Effector memory CD4-positive, alpha-beta T cell (primary cell): ENCODE measurements at regions not wholly inside any gene's neighbourhood (a gene's known extent, or its start where the extent isn't known, plus 50 kb on each side); places are given as distances from the start of the nearest gene placed in this dataset.

Experiments used
- DNase-seq, 3 donors: peaks; one replicate each; pipeline ENCODE4 v3.0.0-alpha.2; 2020
- H3K27ac ChIP-seq: 2 replicates; pipeline ENCODE4 v1.7.0; 2013; ENCODE audit warnings: mild to moderate bottlenecking, low read length, moderate library complexity; ENCODE audit not compliant: insufficient read depth, poor library complexity, severe bottlenecking
- H3K27me3 ChIP-seq: replicated peaks from 2 replicates; pipeline ENCODE4 v1.7.0; 2013; ENCODE audit warnings: mild to moderate bottlenecking, low read length; ENCODE audit not compliant: insufficient read depth, control insufficient read depth, poor library complexity, severe bottlenecking
- H3K36me3 ChIP-seq: 2 replicates; pipeline ENCODE4 v1.7.0; 2013; ENCODE audit warnings: mild to moderate bottlenecking, low read length, moderate library complexity; ENCODE audit not compliant: control insufficient read depth, insufficient read depth
- H3K4me1 ChIP-seq: 2 replicates; pipeline ENCODE4 v1.7.0; 2013; ENCODE audit warnings: low read length, mild to moderate bottlenecking; ENCODE audit not compliant: control insufficient read depth, insufficient read depth, poor library complexity, severe bottlenecking
- H3K4me3 ChIP-seq: 2 replicates; pipeline ENCODE4 v1.7.0; 2013; ENCODE audit warnings: low read length, low read depth, mild to moderate bottlenecking; ENCODE audit not compliant: insufficient read depth, poor library complexity, severe bottlenecking
- H3K9me3 ChIP-seq: 2 replicates; pipeline ENCODE4 v1.7.0; 2013; ENCODE audit warnings: mild to moderate bottlenecking, low read length, moderate library complexity; ENCODE audit not compliant: control insufficient read depth

DNA sequence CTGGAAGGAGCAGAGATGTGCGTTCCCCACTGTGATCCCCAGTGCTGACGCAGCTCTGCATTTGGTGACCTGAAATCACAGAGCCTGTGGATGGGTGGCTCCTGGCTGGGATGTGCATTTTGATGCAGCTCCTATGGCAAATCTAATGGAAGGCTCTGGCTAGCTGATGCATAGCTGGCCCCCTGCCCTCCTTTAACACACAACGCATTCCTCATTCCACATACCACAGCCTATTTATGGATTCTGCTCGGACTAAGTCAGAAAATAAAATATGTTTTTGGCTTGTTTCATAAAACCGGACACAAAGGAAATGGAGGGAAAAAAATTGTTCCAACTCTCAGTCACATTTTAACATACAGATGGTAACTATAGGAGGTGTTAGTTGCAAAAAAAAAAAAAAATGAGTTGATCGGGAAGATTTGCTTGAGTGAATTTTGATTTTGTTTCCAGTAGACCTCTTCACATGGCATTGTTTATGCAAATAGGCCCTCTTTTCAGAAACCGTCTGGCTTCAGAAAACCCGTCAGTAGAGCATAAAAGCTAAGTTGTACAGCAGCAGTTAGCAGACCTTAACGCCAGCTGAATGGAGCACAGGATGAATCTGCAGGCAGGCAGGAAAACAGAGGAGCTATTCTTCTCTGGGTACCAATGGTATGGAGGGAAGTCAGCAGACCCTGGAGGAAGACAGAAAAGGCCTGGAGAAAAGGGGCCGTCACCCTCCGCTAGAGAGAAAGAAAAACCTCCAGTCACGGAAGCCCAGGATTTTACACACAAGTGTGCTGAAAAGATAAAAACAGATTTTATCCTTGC is 215.4 kb downstream of the HDGFL1 start:
- no peaks in the 10 kb centered on the region for H3K36me3 ChIP-seq
- H3K27ac ChIP-seq, result no peak overlapping the region
- H3K4me3 ChIP-seq, result no peak overlapping the region
- no peak for DNase-seq
- no peaks in the 10 kb centered on the region for H3K9me3 ChIP-seq
- H3K4me1 ChIP-seq, result no peaks in the 10 kb centered on the region
- H3K27me3 ChIP-seq, result no peaks in the 10 kb centered on the region

DNA sequence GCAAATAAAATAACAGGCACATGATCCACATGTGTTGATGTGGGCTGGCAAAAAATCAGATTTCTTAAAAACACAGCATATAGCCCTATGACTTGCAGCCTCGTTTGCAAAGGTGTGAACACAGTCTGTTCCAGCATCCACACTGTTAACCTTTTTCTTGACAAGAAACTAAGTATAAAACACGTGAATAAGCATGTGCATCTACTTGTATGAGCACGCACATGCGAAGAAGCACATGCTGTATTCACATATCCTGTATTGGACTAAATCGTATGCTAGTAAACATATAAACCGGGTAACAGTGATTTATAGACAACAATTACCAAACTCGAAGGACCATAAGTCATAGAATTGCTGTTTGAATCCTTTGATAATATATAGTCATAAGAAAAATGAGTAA is 218.7 kb downstream of the HDGFL1 start:
- DNase-seq, result no peak
- H3K4me3 ChIP-seq, result no peak overlapping the region

DNA sequence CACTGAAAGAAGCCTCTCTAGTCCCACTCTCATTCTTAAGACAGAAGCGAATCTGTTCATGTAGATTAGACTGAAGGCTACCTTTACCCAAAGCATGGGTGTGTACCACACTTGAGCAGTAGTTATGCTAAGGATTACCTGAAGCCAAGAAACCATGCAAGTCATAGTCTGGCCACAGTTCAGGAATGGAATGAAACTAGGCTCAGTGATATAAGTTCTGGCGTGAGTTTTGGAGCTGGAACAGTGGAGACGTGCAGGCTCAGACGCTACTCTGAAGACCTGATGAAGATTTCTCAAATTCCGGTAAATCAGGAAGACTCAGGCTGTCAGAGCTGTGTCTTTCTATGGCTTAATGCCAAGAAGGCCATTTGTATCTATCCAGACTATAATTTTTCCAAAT is 219.9 kb downstream of the HDGFL1 start:
- no peak overlapping the region for H3K27ac ChIP-seq
- no peaks in the 10 kb centered on the region for H3K9me3 ChIP-seq
- no peaks in the 10 kb centered on the region for H3K27me3 ChIP-seq
- H3K4me1 ChIP-seq, result no peaks in the 10 kb centered on the region
- H3K4me3 ChIP-seq, result no peak overlapping the region
- no peaks in the 10 kb centered on the region for H3K36me3 ChIP-seq
- DNase-seq, result no peak

More for the DNA sequence above, 218.7 kb downstream of the HDGFL1 start:
- no peaks in the 10 kb centered on the region for H3K9me3 ChIP-seq
- no peaks in the 10 kb centered on the region for H3K27me3 ChIP-seq
- H3K36me3 ChIP-seq, result no peaks in the 10 kb centered on the region
- H3K27ac ChIP-seq, result no peak overlapping the region
- H3K4me1 ChIP-seq, result no peaks in the 10 kb centered on the region

DNA sequence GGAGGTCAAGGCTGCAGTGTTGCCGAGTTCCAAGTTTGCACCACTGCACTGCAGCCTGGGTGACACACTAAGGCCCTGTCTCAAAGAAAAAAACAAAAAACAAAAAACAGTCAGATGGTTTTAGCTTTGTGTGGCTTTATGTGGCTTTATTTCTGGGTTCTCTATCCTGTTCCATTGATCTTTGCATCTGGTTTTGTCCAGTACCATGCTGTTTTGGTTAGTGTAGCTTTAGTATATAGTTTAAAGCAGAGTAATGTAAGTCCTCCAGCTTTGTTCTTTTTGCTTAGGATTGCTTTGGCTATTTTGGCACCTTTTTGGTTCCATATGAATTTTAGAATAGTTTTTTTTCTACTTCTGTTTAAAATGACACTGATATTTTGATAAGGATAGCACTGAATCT is 225.5 kb downstream of the HDGFL1 start:
- H3K4me1 ChIP-seq, result no peaks in the 10 kb centered on the region
- no peaks in the 10 kb centered on the region for H3K36me3 ChIP-seq
- H3K4me3 ChIP-seq, result no peak overlapping the region
- H3K27me3 ChIP-seq, result no peaks in the 10 kb centered on the region
- DNase-seq, result no peak
- no peak overlapping the region for H3K27ac ChIP-seq
- no peaks in the 10 kb centered on the region for H3K9me3 ChIP-seq

DNA sequence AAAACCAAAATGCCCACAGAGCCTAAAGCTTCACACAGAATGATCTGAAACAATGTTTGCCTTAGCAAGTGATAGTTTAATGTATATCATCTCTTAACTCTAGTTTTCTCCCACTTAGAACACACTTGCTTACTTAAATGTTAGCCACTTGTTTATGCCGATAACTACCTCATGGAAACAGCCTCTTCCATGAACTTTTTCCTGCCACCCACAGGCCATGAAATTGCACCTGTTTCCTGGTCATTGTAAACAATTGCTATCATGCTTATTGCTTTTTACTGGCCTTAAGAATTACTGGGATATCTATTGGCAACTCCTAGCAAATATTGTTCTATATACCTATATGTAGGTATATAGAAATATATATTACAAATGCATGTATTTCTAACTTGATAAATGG is 231.1 kb downstream of the HDGFL1 start:
- H3K36me3 ChIP-seq, result no peaks in the 10 kb centered on the region
- no peaks in the 10 kb centered on the region for H3K27me3 ChIP-seq
- H3K4me1 ChIP-seq, result no peaks in the 10 kb centered on the region
- H3K4me3 ChIP-seq, result no peak overlapping the region
- H3K9me3 ChIP-seq, result no peaks in the 10 kb centered on the region
- no peak for DNase-seq
- H3K27ac ChIP-seq, result no peak overlapping the region

DNA sequence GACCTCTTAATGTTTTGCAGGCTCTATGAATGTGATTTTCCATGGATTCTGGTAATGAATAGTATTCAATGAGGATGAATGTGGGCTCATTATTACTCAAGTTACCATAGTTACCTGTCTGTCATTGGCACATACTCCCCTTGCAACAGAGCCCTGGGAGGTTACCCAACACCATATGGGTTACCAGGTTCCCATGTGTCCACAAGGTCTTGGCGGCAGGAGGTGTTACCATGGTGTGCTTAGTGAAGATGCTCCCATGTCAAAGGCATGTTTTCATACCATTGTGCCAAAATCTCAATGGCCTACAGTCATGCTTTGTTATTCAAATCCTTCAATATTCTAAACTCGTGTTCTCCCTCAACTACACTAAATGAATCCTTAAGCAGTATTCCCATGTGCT is 232.5 kb downstream of the HDGFL1 start:
- Histone ChIP-seq H3K36me3 (no peaks in the 10 kb centered on the region), H3K27me3 (no peaks in the 10 kb centered on the region), H3K4me3 (no peak overlapping the region), H3K9me3 (no peaks in the 10 kb centered on the region), H3K4me1 (no peaks in the 10 kb centered on the region), H3K27ac (no peak overlapping the region)
- DNase-seq, result no peak

DNA sequence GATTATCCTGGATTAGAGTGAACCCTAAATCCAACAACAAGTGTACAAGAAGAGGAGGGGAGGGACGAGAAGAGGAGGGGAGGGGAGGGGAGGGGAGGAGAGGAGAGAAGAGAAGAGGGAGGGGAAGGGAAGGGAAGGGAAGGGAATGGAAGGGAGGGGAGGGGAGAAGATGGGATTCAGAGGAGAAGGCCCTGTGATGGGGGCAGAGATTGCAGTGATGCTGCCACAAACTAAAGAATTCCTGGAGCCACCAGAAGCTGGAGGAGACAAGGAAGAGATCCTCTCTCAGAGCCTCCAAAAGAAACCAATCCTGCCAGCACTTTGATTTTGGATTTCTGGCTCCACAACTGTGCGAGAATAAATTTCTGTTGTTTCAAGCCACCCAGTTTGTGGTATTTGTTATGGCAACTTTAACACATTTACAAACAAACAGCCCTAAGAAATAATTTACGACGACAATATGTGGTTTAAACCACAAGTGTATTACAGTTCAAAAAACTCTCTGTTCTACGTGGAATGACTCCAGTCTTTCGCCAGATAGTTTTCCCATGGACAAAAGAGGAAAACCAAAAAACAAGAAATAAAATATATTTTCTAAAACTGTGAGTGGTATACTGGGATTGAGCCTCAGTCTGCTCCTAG is 235.4 kb downstream of the HDGFL1 start:
- no peaks in the 10 kb centered on the region for H3K4me1 ChIP-seq
- no peak overlapping the region for H3K4me3 ChIP-seq
- no peaks in the 10 kb centered on the region for H3K27me3 ChIP-seq
- no peak overlapping the region for H3K27ac ChIP-seq
- H3K9me3 ChIP-seq, result no peaks in the 10 kb centered on the region
- H3K36me3 ChIP-seq, result no peaks in the 10 kb centered on the region
- DNase-seq, result no peak

DNA sequence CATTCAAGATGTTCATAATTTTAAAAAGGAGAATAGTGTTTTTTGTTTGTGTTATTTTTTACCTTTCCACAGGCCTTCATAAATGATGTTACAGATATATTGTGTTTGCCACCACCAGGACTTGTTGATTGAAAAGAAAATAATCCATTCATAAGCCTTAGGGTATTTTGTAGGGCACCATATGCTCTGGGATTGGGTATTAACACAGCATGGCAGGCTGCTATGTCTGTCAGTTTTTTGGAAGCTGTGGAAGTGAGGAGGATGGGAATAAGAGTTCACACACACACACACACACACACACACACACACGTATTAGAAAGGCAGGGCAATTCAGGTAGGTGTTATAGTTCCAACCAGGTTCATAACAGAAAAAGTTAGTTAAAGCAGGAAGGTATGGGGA is 237.9 kb downstream of the HDGFL1 start:
- DNase-seq, result no peak
- Histone ChIP-seq H3K4me3 (no peak overlapping the region), H3K27ac (no peak overlapping the region), H3K36me3 (no peaks in the 10 kb centered on the region), H3K27me3 (no peaks in the 10 kb centered on the region), H3K9me3 (no peaks in the 10 kb centered on the region), H3K4me1 (no peaks in the 10 kb centered on the region)

DNA sequence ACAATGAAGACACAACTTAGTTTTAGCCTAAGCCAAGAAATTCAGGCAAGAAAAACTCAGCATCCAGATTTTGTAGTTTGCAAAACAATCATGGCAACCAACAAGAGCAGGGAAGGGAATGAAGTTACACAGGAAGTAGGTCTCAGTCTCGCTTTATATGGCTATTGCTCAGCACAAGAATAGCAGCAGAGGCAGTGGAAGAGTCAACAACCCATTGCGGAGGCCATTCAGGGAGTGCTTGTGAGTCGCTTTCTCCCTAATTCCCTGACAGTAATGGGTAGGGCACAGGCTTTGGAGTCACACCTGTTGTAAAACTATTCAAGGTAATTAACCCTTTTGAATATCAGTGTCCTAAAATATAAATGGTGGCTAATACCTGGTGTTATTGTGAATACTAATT is 238.5 kb downstream of the HDGFL1 start:
- Histone ChIP-seq H3K9me3 (no peaks in the 10 kb centered on the region), H3K27me3 (no peaks in the 10 kb centered on the region), H3K36me3 (no peaks in the 10 kb centered on the region), H3K4me1 (no peaks in the 10 kb centered on the region), H3K4me3 (no peak overlapping the region), H3K27ac (no peak overlapping the region)
- DNase-seq, result no peak

DNA sequence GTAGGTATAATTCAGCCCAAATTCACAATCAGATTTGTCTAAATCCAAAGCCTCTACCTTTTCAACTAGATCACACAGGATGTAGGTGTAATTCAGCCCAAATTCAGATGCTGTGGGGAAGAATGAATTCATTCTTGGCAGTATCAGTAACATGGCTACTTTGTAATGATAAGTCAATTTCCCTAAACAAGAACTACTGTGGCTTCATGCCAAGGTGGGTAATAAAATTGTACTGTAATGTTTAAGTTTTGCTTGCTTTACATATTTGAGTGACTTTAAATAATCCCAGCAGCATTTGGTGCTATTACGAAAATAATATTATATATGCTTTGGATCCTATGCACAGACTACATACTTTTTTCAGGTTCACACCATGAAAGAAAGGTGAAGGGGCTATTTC is 239.1 kb downstream of the HDGFL1 start:
- Histone ChIP-seq H3K36me3 (no peaks in the 10 kb centered on the region), H3K4me3 (no peak overlapping the region)
- DNase-seq, result no peak

More for the DNA sequence above, 239.1 kb downstream of the HDGFL1 start:
- H3K27ac ChIP-seq, result no peak overlapping the region
- H3K27me3 ChIP-seq, result no peaks in the 10 kb centered on the region
- no peaks in the 10 kb centered on the region for H3K9me3 ChIP-seq
- no peaks in the 10 kb centered on the region for H3K4me1 ChIP-seq
